GM12891 (cell line): ENCODE measurements at regions not wholly inside any gene's neighbourhood (a gene's known extent, or its start where the extent isn't known, plus 50 kb on each side); places are given as distances from the start of the nearest gene placed in this dataset.

Experiments
- DNase-seq: peaks from one replicate; pipeline ENCODE4 v3.0.0; 2011; ENCODE audit warnings: low spot score; ENCODE audit not compliant: insufficient read length
- FAIRE-seq: peaks from 2 replicates; lab custom pipeline; 2011; peaks lifted over from hg19 to GRCh38; lab: Jason Lieb, UNC
- PAX5 ChIP-seq: IDR thresholded peaks from 2 replicates; pipeline ENCODE4 v1.6.1; 2011; ENCODE audit warnings: low read length, moderate library complexity, mild to moderate bottlenecking; ENCODE audit not compliant: insufficient read depth, severe bottlenecking
- POLR2A ChIP-seq: IDR thresholded peaks from 2 replicates; pipeline ENCODE4 v1.6.1; 2011; ENCODE audit warnings: low read depth, low read length, control low read depth
- POLR2AphosphoS5 ChIP-seq: IDR thresholded peaks from 2 replicates; pipeline ENCODE4 v1.6.1; 2011; ENCODE audit warnings: low read depth, low read length, control low read depth
- POU2F2 ChIP-seq: IDR thresholded peaks from 2 replicates; pipeline ENCODE4 v1.6.1; 2011; ENCODE audit warnings: low read depth, mild to moderate bottlenecking, control low read depth, low read length, moderate library complexity
- SPI1 ChIP-seq: IDR thresholded peaks from 2 replicates; pipeline ENCODE4 v1.6.1; 2011; ENCODE audit warnings: low read depth, low read length, control low read depth
- TAF1 ChIP-seq: IDR thresholded peaks from 2 replicates; pipeline ENCODE4 v1.6.1; 2011; ENCODE audit warnings: low read depth, low read length, control low read depth

DNA sequence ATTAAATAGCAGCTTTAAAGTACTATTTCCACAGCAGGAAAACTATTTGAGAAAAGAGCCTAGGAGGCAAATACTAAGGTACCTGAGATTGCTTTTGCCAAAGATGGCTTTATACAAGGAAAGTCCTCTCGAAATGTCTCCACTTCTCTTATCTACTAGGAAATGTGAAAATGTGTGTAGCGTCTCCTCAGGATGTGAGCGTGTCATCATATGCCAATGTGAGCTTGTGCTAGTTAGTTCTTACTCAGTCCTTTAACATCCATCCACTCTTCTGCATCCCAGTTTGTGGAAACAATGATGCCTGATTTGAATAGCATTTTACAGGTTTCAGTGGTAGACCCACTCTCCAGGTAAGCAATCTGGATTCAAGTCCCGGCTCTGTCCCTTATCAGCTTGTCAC is 421.0 kb downstream of the DYNC2H1 start:
- TF ChIP-seq PAX5 (no peak), SPI1 (no peak), TAF1 (no peak), POLR2AphosphoS5 (no peak), POLR2A (no peak), POU2F2 (no peak)
- DNase-seq (no peak), FAIRE-seq (no peak)

GRCh38 chr11:103532133-103532788 is 423.0 kb downstream of the DYNC2H1 start:
- TF ChIP-seq POLR2A (no peak), PAX5 (no peak), SPI1 (no peak), POU2F2 (no peak), TAF1 (no peak), POLR2AphosphoS5 (no peak)
- no peak for DNase-seq
- FAIRE-seq, result no peak

GRCh38 chr11:103534191-103534590 is 425.0 kb downstream of the DYNC2H1 start:
- DNase-seq (no peak), FAIRE-seq (no peak)
- no peak for TF ChIP-seq POLR2AphosphoS5
- no peak for TF ChIP-seq PAX5
- no peak for TF ChIP-seq SPI1
- no peak for TF ChIP-seq POLR2A
- no peak for TF ChIP-seq TAF1
- no peak for TF ChIP-seq POU2F2

DNA sequence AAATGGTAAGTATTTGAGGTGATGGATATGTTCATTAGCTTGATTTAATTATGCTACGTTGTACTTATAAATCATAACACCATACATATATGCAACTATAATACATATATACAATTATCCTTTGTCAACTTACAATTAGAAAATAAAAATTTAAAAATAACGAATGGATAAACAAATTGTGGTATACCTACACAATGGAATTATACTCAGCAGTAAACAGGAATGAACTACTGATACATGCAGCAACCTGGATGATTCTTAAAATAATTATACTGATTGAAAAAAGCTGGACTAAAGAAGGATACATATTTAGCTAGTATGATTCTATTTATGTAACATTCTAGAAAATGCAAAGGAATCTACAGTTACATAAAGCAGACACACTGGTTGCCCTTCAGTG is 425.7 kb downstream of the DYNC2H1 start:
- no peak for DNase-seq

GRCh38 chr11:103536335-103536722 is 427.1 kb downstream of the DYNC2H1 start:
- TF ChIP-seq SPI1 (no peak), PAX5 (no peak), POU2F2 (no peak), TAF1 (no peak), POLR2AphosphoS5 (no peak), POLR2A (no peak)
- DNase-seq (no peak), FAIRE-seq (no peak)

More for the DNA sequence above, 425.7 kb downstream of the DYNC2H1 start:
- no peak for FAIRE-seq
- TF ChIP-seq POLR2A, result no peak
- TF ChIP-seq POU2F2, result no peak
- no peak for TF ChIP-seq TAF1
- no peak for TF ChIP-seq SPI1
- no peak for TF ChIP-seq POLR2AphosphoS5
- TF ChIP-seq PAX5, result no peak

GRCh38 chr11:103537904-103538502 is 428.8 kb downstream of the DYNC2H1 start:
- TF ChIP-seq POLR2AphosphoS5 (no peak), SPI1 (no peak), PAX5 (no peak), TAF1 (no peak), POLR2A (no peak), POU2F2 (no peak)
- no peak for DNase-seq
- no peak for FAIRE-seq

GRCh38 chr11:103539166-103539565 is 429.9 kb downstream of the DYNC2H1 start:
- FAIRE-seq, result no peak
- no peak for DNase-seq
- TF ChIP-seq PAX5, result no peak

DNA sequence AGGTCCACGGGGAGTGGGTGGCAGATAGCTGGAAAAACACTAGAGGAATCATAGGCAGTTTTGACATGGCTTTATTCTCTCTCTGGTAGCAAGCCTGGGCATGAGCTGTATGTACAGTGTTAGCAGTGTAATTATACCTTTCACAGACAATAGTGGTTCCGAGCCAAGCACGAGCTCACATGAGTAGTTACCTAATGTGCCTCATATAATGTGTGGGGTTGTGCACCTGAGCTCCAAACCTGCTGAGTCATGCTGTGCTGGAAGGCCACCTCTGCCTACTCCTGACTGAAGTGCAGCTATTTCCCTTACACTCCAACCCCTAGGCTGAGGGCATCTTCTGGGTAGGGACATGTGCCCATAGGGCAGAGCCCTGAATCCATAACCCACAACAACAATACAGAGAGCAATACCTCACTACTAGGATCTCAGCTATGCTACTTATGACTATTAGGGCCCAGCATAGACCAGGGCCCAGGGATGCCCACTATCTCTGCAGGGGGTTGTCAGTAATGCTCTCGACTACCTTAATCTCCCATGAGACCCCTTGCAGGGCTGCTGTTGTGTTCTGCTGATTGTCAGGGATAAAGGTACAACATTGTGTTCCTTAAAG is 432.1 kb downstream of the DYNC2H1 start:
- FAIRE-seq (no peak), DNase-seq (no peak)
- TF ChIP-seq POLR2AphosphoS5, result no peak
- TF ChIP-seq TAF1, result no peak
- no peak for TF ChIP-seq SPI1
- no peak for TF ChIP-seq PAX5
- TF ChIP-seq POU2F2, result no peak
- no peak for TF ChIP-seq POLR2A

DNA sequence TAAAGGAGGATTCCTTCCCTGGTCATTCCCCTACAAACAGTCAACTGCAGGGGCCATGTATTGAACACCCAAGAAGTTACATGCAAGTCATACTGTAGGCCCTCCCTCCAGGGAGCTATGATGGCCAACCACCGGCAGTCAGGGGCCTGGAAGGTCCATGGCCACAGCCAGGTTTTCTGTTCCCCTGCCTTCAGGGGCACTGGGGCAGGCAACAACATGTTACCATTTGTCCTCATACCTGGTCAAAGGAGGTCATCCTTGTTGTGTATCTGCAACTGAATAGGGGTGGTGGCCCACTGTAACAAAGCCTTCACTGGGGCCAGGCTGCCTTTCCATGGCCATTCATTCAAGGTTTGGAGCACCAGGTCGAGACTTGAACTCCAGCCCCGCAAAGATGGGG is 433.6 kb downstream of the DYNC2H1 start:
- DNase-seq (no peak), FAIRE-seq (no peak)
- TF ChIP-seq POLR2A, result no peak
- no peak for TF ChIP-seq POLR2AphosphoS5
- no peak for TF ChIP-seq PAX5
- TF ChIP-seq TAF1, result no peak
- TF ChIP-seq POU2F2, result no peak
- no peak for TF ChIP-seq SPI1

DNA sequence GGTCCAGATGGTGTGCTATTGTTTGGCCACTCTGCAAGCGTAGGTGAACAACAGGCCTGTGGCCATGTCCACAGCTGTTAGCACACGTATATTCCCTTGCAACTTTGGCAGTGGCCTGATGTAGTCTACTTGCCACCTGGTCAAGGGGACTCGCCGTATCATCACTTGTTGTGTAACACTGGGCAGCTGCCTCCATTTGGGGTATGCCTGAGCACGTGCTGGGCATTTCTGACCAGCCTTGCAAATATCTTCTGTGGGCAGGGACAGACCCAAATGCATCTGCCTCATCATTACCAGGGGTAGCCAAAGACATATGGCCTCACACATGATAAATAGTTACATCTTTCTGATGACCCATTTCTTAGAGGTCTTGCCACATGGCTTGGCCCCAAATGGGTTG is 434.2 kb downstream of the DYNC2H1 start:
- no peak for FAIRE-seq
- no peak for DNase-seq
- TF ChIP-seq POLR2A (no peak), SPI1 (no peak), TAF1 (no peak), POLR2AphosphoS5 (no peak), PAX5 (no peak), POU2F2 (no peak)
